GM23338 (cell line): ENCODE measurements at regions not wholly inside any gene's neighbourhood (a gene's known extent, or its start where the extent isn't known, plus 50 kb on each side); places are given as distances from the start of the nearest gene placed in this dataset.

Experiments used
- ATAC-seq: fragments of 200-7000 bp; cut with Tn5 transposase; 3 replicates; pipeline ENCODE4 v1.9.1; 2020
- DNase-seq: peaks from one replicate; pipeline ENCODE4 v3.0.0-alpha.2; 2015; ENCODE audit warnings: low spot score
- H2AFZ ChIP-seq: fragments of 200-600 bp; sonication (generic); 2 replicates; pipeline ENCODE4 v1.8.0; 2016; ENCODE audit warnings: antibody characterized with exemption, mild to moderate bottlenecking, moderate library complexity
- H3F3A ChIP-seq: fragments of 200-600 bp; sonication (generic); replicated peaks from 2 replicates; pipeline ENCODE4 v1.8.0; 2017; ENCODE audit warnings: antibody characterized with exemption, mixed run types, low read depth
- H3K27ac ChIP-seq: fragments of 200-600 bp; sonication (generic); 2 replicates; pipeline ENCODE4 v1.6.1; 2016; ENCODE audit warnings: low read depth
- H3K27me3 ChIP-seq: fragments of 200-600 bp; sonication (generic); 2 replicates; pipeline ENCODE4 v1.8.0; 2016; ENCODE audit warnings: mild to moderate bottlenecking, mixed run types, moderate library complexity; ENCODE audit not compliant: insufficient read depth
- H3K36me3 ChIP-seq: fragments of 200-600 bp; sonication (generic); 2 replicates; pipeline ENCODE4 v1.8.0; 2016; ENCODE audit warnings: mild to moderate bottlenecking; ENCODE audit not compliant: insufficient read depth
- H3K4me1 ChIP-seq: fragments of 200-600 bp; sonication (generic); 2 replicates; pipeline ENCODE4 v1.8.0; 2016; ENCODE audit warnings: mild to moderate bottlenecking, moderate library complexity; ENCODE audit not compliant: insufficient read depth
- H3K4me2 ChIP-seq: fragments of 200-600 bp; sonication (generic); 2 replicates; pipeline ENCODE4 v1.7.1; 2017; ENCODE audit warnings: mixed run types
- H3K4me3 ChIP-seq: fragments of 200-600 bp; sonication (generic); 2 replicates; pipeline ENCODE4 v1.6.1; 2016; ENCODE audit warnings: mixed run types
- H3K79me2 ChIP-seq: fragments of 200-600 bp; sonication (generic); replicated peaks from 2 replicates; pipeline ENCODE4 v1.8.0; 2017; ENCODE audit warnings: mild to moderate bottlenecking; ENCODE audit not compliant: insufficient read depth
- H3K9me2 ChIP-seq: fragments of 200-600 bp; sonication (generic); 2 replicates; pipeline ENCODE4 v1.8.0; 2017; ENCODE audit not compliant: insufficient read depth
- H4K20me1 ChIP-seq: fragments of 200-600 bp; sonication (generic); replicated peaks from 2 replicates; pipeline ENCODE4 v1.8.0; 2017; ENCODE audit warnings: mild to moderate bottlenecking; ENCODE audit not compliant: insufficient read depth
- H3K27ac Mint-ChIP-seq: 2 replicates; pipeline ENCODE4 v1.8.0; 2020; ENCODE audit warnings: inconsistent platforms, mild to moderate bottlenecking, moderate library complexity, mixed read lengths
- H3K27me3 Mint-ChIP-seq: 3 replicates; pipeline ENCODE4 v1.8.0; 2022; ENCODE audit warnings: low read depth, mild to moderate bottlenecking, moderate library complexity, mixed read lengths, inconsistent platforms; ENCODE audit not compliant: insufficient read depth, poor library complexity
- H3K36me3 Mint-ChIP-seq: 3 replicates; pipeline ENCODE4 v1.8.0; 2021; ENCODE audit warnings: low read depth, mild to moderate bottlenecking, inconsistent platforms, moderate library complexity, mixed read lengths
- H3K4me1 Mint-ChIP-seq: 3 replicates; pipeline ENCODE4 v1.8.0; 2020; ENCODE audit warnings: mild to moderate bottlenecking, inconsistent platforms, mixed read lengths
- H3K4me3 Mint-ChIP-seq: 3 replicates; pipeline ENCODE4 v1.8.0; 2021; ENCODE audit warnings: moderate library complexity, mild to moderate bottlenecking, inconsistent platforms, mixed read lengths
- H3K9me3 Mint-ChIP-seq: 3 replicates; pipeline ENCODE4 v1.8.0; 2020; ENCODE audit warnings: moderate library complexity, mild to moderate bottlenecking, inconsistent platforms, mixed read lengths
- CREB1 ChIP-seq: fragments of 250-450 bp; sonication (Bioruptor Pico); IDR thresholded peaks from 2 replicates; pipeline ENCODE4 v1.5.0; 2020; ENCODE audit warnings: low read depth, mild to moderate bottlenecking, moderate library complexity
- CTCF ChIP-seq, 2 experiments: fragments of 200-600 bp in 1 of 2; sonication (generic) in 1 of 2; conservative IDR thresholded peaks; 2 replicates each; pipeline versions ENCODE4 v1.5.1 to v1.6.1; 2016 to 2017; ENCODE audit warnings: antibody characterized with exemption in 2 of 2, low read depth in 2 of 2, mild to moderate bottlenecking in 2 of 2, moderate library complexity in 1 of 2
- ETS1 ChIP-seq: IDR thresholded peaks from 2 replicates; pipeline ENCODE4 v1.6.1; 2016; ENCODE audit warnings: antibody characterized with exemption
- EZH2 ChIP-seq: fragments of 200-600 bp; sonication (generic); IDR thresholded peaks from one replicate; pipeline ENCODE4 v1.8.0; 2017; ENCODE audit warnings: antibody characterized with exemption, mild to moderate bottlenecking, low read depth; ENCODE audit not compliant: unreplicated experiment
- EZH2phosphoT487 ChIP-seq: fragments of 200-600 bp; sonication (generic); IDR thresholded peaks from one replicate; pipeline ENCODE4 v1.8.1; 2018; ENCODE audit warnings: antibody characterized with exemption; ENCODE audit not compliant: unreplicated experiment
- JUNB ChIP-seq: IDR thresholded peaks from one replicate; pipeline ENCODE4 v1.6.1; 2016; ENCODE audit warnings: antibody characterized with exemption; ENCODE audit not compliant: unreplicated experiment
- NANOG ChIP-seq: IDR thresholded peaks from 2 replicates; pipeline ENCODE4 v1.6.1; 2016; ENCODE audit warnings: antibody characterized with exemption, borderline replicate concordance
- POLR2AphosphoS5 ChIP-seq: IDR thresholded peaks from 2 replicates; pipeline ENCODE4 v1.6.1; 2016; ENCODE audit warnings: antibody characterized with exemption, low read depth
- REST ChIP-seq: IDR thresholded peaks from one replicate; pipeline ENCODE4 v1.6.1; 2018; ENCODE audit warnings: antibody characterized with exemption; ENCODE audit not compliant: unreplicated experiment
- STAT1 ChIP-seq: IDR thresholded peaks from one replicate; pipeline ENCODE4 v1.6.1; 2016; ENCODE audit warnings: antibody characterized with exemption; ENCODE audit not compliant: unreplicated experiment
- ZNF114 ChIP-seq: fragments of 250-450 bp; sonication (Bioruptor Pico); IDR thresholded peaks from 2 replicates; pipeline ENCODE4 v1.5.0; 2020; ENCODE audit warnings: mild to moderate bottlenecking, moderate library complexity
- ZNF331 ChIP-seq: fragments of 250-450 bp; sonication (Bioruptor Pico); IDR thresholded peaks from 2 replicates; pipeline ENCODE4 v1.5.0; 2020; ENCODE audit warnings: low read depth, mild to moderate bottlenecking, moderate library complexity
- ZNF462 ChIP-seq: fragments of 250-450 bp; sonication (Bioruptor Pico); IDR thresholded peaks from 2 replicates; pipeline ENCODE4 v1.5.0; 2020; ENCODE audit warnings: mild to moderate bottlenecking, moderate library complexity

- ATAC-seq (no peak), DNase-seq (no peak)
- Mint-ChIP-seq H3K36me3 (peaks cover 3% of the 10 kb centered on the region; the same call in 2 of the 3 replicates), H3K4me1 (no peaks in the 10 kb centered on the region), H3K27ac (no peak overlapping the region), H3K27me3 (peaks cover 5% of the 10 kb centered on the region), H3K9me3 (peaks cover 7% of the 10 kb centered on the region), H3K4me3 (no peak overlapping the region)
- H3K27me3 ChIP-seq = no peaks in the 10 kb centered on the region
- H3K4me1 ChIP-seq = no peaks in the 10 kb centered on the region
- H3K4me2 ChIP-seq = no peak overlapping the region
- H3K36me3 ChIP-seq = no peaks in the 10 kb centered on the region
- H3F3A ChIP-seq = no peaks in the 10 kb centered on the region
- H4K20me1 ChIP-seq = no peaks in the 10 kb centered on the region
- TF ChIP-seq NANOG (no peak), REST (no peak), CREB1 (no peak), CTCF (conservative IDR thresholded peaks at IDR 0.05; ENCODE audit: low read depth in 2 of 2) (no peak), ZNF331 (no peak), POLR2AphosphoS5 (no peak), STAT1 (no peak), EZH2 (no peak), ZNF462 (no peak), ZNF114 (no peak), ETS1 (no peak), JUNB (no peak), EZH2phosphoT487 (no peak)
- H3K4me3 ChIP-seq = no peak overlapping the region
- H3K27ac ChIP-seq = no peak overlapping the region
- H2AFZ ChIP-seq = no peak overlapping the region
- no peaks in the 10 kb centered on the region for H3K79me2 ChIP-seq
- H3K9me2 ChIP-seq = peaks cover 5% of the 10 kb centered on the region; the same call in 1 of the 2 replicates
Measured at GRCh38 chr21:41640748-41641509, 125.9 kb downstream of the RIPK4 start.
